ENCODE measurements at regions not wholly inside any gene's neighbourhood (a gene's known extent, or its start where the extent isn't known, plus 50 kb on each side); places are given as distances from the start of the nearest gene placed in this dataset.
"Not testable (repeated sequence)": the region's sequence is repeated elsewhere in the genome, so short reads cannot be mapped to it uniquely, and the experiment has no call there.

GRCh38 chr14:106216679-106217078, 690.3 kb downstream of the TMEM121 start:
- DNase-seq: no peak
- no peak overlapping the region for H3K4me3 ChIP-seq (ENCODE audit: insufficient read depth, low read depth, low read length)
- H3K27me3 ChIP-seq (ENCODE audit: control insufficient read depth, insufficient read depth, low read length): no peaks in the 10 kb centered on the region
- no peaks in the 10 kb centered on the region for H3K36me3 ChIP-seq (replicated peaks; ENCODE audit: control insufficient read depth, insufficient read depth, low read length)

DNA sequence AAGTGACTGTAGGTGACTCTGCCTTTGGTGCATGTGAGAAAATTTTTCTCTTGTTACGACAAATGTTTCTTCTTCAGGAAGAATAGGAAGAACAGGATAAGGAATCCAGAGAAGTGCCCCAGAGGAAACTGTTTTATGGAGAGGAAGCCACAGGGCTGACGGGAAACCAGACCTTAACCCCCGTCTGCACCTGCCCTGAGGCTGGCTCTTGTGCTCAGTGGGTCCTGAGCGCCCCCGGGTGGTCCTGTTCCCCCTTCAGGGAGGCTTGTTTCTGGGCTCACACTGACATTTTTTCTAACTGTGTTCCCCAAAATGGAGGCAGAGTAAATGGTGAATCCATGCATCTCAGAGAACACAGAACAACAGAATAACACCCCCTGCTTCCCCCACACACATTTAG, 691.8 kb downstream of the TMEM121 start:
- DNase-seq: no peak
- Histone ChIP-seq H3K4me3 (ENCODE audit: insufficient read depth, low read depth, low read length) (no peak overlapping the region), H3K36me3 (replicated peaks; ENCODE audit: control insufficient read depth, insufficient read depth, low read length) (no peaks in the 10 kb centered on the region), H3K27me3 (ENCODE audit: control insufficient read depth, insufficient read depth, low read length) (no peaks in the 10 kb centered on the region)

DNA sequence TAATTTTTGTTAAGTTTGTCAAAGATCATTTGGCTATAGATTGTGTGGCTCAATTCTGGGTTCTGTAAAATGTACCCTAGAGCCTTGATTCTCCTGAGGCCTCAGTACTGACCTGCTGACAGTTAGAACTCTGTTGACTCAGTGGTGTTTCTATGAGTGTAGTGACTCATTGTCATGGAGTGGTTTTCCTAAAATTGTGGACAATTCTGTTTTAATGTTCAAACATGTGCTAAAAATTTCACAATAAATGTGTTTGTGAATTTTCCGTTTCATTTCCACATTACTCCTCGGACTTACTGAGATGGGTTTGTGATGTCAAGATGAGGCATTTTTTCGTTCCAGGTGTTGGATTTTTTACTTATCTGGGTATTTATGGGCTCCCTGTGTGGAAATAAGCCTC, 695.9 kb downstream of the TMEM121 start:
- Histone ChIP-seq H3K4me3 (ENCODE audit: insufficient read depth, low read depth, low read length) (no peak overlapping the region), H3K36me3 (replicated peaks; ENCODE audit: control insufficient read depth, insufficient read depth, low read length) (no peaks in the 10 kb centered on the region), H3K27me3 (ENCODE audit: control insufficient read depth, insufficient read depth, low read length) (no peaks in the 10 kb centered on the region)
- DNase-seq: no peak

GRCh38 chr14:106222731-106223130, 696.3 kb downstream of the TMEM121 start:
- no peak overlapping the region for H3K4me3 ChIP-seq (ENCODE audit: insufficient read depth, low read depth, low read length)
- DNase-seq: no peak
- no peaks in the 10 kb centered on the region for H3K27me3 ChIP-seq (ENCODE audit: control insufficient read depth, insufficient read depth, low read length)
- H3K36me3 ChIP-seq (replicated peaks; ENCODE audit: control insufficient read depth, insufficient read depth, low read length): no peaks in the 10 kb centered on the region

DNA sequence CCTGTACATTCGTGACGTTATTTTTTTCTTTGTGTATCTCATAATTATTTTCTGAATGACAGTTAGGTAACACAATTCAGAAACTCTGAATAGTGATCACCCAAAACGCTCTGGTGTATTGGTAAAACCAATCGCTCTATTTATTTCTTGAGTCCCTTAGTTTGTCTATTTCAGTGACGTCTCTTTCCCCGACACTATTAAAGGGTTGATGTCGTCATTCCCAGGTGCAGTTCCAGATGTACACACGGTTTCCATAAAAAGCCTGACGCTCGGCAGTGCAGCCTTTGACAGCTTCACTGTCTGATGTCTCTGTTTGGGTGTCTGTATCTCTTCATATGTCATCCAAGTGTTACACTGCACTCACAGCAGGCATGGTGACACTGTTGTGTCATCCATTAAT, 701.4 kb downstream of the TMEM121 start:
- no peaks in the 10 kb centered on the region for H3K36me3 ChIP-seq (replicated peaks; ENCODE audit: control insufficient read depth, insufficient read depth, low read length)
- DNase-seq: no peak
- no peak overlapping the region for H3K4me3 ChIP-seq (ENCODE audit: insufficient read depth, low read depth, low read length)
- no peaks in the 10 kb centered on the region for H3K27me3 ChIP-seq (ENCODE audit: control insufficient read depth, insufficient read depth, low read length)

DNA sequence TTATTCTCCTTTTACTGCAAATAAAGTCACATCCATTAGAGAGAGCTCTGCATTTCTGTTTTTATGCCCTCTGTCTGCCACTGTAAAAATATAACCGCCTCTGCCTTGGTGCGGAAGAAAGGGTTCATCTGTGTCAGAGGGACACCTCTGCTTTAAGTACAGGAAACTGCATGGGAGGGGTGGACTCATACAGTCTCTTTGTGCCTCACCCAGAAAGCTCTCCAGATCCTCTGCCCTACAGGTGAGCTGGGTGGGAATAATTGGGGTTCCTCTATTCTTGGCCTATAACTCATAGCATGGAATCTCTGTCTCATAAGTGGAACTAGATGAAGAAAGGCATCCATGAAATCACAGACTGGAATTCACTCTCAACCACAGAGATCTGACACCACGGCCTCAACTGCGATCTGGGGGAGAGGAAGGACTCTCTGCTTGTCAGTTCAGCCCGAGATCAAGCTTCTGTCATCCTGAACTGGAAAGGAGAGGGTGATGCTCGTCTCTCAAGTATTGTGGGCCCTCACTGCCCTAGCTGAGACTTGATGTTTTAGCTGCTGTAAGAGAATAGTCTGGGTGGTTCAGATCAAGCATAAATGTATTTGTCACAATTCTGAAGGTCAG, 702.3 kb downstream of the TMEM121 start:
- no peak for DNase-seq
- no peak overlapping the region for H3K4me3 ChIP-seq (ENCODE audit: insufficient read depth, low read depth, low read length)
- no peaks in the 10 kb centered on the region for H3K36me3 ChIP-seq (replicated peaks; ENCODE audit: control insufficient read depth, insufficient read depth, low read length)
- no peaks in the 10 kb centered on the region for H3K27me3 ChIP-seq (ENCODE audit: control insufficient read depth, insufficient read depth, low read length)

DNA sequence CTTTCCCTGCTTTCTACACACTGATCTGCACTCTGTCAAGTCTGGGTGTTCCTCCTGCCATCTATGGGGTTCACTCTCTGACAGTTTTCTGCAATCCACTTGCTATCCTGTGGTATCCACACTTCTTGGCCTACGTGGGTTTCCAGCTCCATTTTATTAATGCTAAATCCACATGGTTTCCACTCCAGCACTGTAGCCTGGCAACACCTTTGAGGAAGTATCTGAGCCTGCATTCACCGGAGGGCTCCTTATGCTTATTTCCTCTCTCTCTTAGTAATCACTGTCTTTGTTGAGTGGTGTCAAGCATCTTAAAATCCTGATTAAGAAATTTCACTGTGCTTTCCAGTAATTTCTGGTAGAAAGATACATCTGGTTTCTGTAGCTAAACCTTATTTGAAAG, 703.7 kb downstream of the TMEM121 start:
- Histone ChIP-seq H3K36me3 (replicated peaks; ENCODE audit: control insufficient read depth, insufficient read depth, low read length) (no peaks in the 10 kb centered on the region), H3K4me3 (ENCODE audit: insufficient read depth, low read depth, low read length) (no peak overlapping the region), H3K27me3 (ENCODE audit: control insufficient read depth, insufficient read depth, low read length) (no peaks in the 10 kb centered on the region)
- DNase-seq: no peak

DNA sequence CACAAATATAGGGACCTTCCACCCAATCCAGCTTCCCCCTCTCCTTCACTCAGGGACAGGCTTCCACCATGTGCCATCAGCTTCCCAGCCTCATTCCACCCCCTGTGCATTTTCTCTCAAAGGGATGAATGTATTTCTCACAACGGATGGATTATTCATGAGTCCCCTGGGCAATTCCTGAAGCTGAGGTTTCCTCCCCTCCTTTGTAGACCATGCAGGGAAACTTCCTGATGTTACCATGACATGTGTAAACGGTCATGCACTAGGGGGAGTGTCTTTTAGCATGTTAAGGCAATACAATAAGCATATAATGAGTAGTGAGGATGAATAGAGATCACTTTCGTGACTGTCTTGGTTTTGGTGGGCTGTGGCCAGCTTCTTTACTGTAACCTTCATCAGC, 706.8 kb downstream of the TMEM121 start:
- H3K4me3 ChIP-seq (ENCODE audit: insufficient read depth, low read depth, low read length); DNase-seq; H3K27me3 ChIP-seq (ENCODE audit: control insufficient read depth, insufficient read depth, low read length); H3K36me3 ChIP-seq (replicated peaks; ENCODE audit: control insufficient read depth, insufficient read depth, low read length): not testable (repeated sequence)

- not testable (repeated sequence) for H3K4me3 ChIP-seq (ENCODE audit: insufficient read depth, low read depth, low read length); H3K36me3 ChIP-seq (replicated peaks; ENCODE audit: control insufficient read depth, insufficient read depth, low read length); H3K27me3 ChIP-seq (ENCODE audit: control insufficient read depth, insufficient read depth, low read length); DNase-seq
These were observed 708.3 kb downstream of the TMEM121 start for GRCh38 chr14:106234525-106235254.

DNA sequence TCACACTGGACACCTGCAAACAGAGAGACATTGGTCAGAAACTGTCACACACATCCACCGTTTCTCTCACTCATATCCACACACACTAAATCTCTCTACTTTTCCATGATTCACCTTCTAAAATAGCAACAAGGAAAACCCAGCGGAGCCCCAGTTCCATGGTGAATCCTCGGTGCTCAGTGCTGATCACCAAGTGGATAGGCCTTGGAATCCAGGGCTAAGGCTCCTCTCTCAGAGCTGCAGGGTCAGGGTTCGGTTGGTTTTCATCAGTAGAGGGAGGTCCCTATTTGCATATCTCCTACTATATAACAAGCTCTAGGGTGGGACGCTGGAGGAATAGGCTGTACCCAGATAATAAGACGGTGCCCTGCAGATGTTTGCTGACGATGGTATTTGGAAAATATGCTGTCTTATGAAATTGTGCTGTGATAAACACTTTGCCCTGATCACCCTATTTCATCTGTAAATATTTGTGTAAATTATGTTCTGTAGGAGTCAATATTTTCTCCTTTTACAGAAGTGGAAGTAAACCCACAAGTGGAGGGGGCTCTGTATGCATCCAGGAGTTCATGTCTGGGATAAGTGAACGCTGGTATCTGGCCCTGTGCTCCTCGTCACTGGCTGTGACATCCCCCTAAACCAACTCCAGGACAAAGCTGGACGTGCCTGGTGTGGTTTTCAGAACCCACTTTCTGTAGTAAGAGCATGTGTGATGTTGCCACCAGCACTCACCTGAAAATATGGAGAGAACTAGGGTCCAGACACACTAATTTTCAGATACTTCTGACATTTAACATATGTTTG, 709.2 kb downstream of the TMEM121 start:
- no peak overlapping the region for H3K4me3 ChIP-seq (ENCODE audit: insufficient read depth, low read depth, low read length)
- no peaks in the 10 kb centered on the region for H3K27me3 ChIP-seq (ENCODE audit: control insufficient read depth, insufficient read depth, low read length)
- DNase-seq: no peak
- H3K36me3 ChIP-seq (replicated peaks; ENCODE audit: control insufficient read depth, insufficient read depth, low read length): no peaks in the 10 kb centered on the region

- H3K36me3 ChIP-seq (replicated peaks; ENCODE audit: control insufficient read depth, insufficient read depth, low read length): no peaks in the 10 kb centered on the region
- no peaks in the 10 kb centered on the region for H3K27me3 ChIP-seq (ENCODE audit: control insufficient read depth, insufficient read depth, low read length)
- DNase-seq: no peak
- H3K4me3 ChIP-seq (ENCODE audit: insufficient read depth, low read depth, low read length): no peak overlapping the region
These were observed 722.2 kb downstream of the TMEM121 start for GRCh38 chr14:106248321-106249192.

DNA sequence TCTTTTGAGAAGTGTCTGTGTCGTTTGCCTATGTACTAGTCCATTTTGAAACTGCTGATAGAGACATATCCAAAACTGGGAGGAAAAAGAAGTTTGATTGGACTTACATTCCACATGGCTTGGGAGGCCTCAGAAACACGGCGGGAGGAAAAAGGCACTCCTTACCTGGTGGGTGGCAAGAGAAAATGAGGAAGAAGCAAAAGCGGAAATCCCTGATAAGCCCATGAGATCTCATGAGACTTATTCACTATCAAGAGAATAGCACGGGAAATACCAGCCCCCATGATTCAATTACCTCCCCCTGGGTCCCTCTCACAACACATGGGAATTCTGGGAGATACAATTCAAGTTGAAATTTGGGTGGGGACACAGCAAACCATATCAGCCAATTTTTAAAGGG, 727.6 kb downstream of the TMEM121 start:
- H3K27me3 ChIP-seq (ENCODE audit: control insufficient read depth, insufficient read depth, low read length); DNase-seq; H3K4me3 ChIP-seq (ENCODE audit: insufficient read depth, low read depth, low read length); H3K36me3 ChIP-seq (replicated peaks; ENCODE audit: control insufficient read depth, insufficient read depth, low read length): not testable (repeated sequence)

GRCh38 chr14:106257569-106257994, 731.2 kb downstream of the TMEM121 start:
- H3K36me3 ChIP-seq (replicated peaks; ENCODE audit: control insufficient read depth, insufficient read depth, low read length); H3K27me3 ChIP-seq (ENCODE audit: control insufficient read depth, insufficient read depth, low read length); DNase-seq; H3K4me3 ChIP-seq (ENCODE audit: insufficient read depth, low read depth, low read length): not testable (repeated sequence)

- H3K4me3 ChIP-seq (ENCODE audit: insufficient read depth, low read depth, low read length): no peak overlapping the region
- H3K27me3 ChIP-seq (ENCODE audit: control insufficient read depth, insufficient read depth, low read length): no peaks in the 10 kb centered on the region
- H3K36me3 ChIP-seq (replicated peaks; ENCODE audit: control insufficient read depth, insufficient read depth, low read length): no peaks in the 10 kb centered on the region
- no peak for DNase-seq
These were observed 741.8 kb downstream of the TMEM121 start for GRCh38 chr14:106268013-106268727.
